WTC11 (cell line): ENCODE measurements at regions not wholly inside any gene's neighbourhood (a gene's known extent, or its start where the extent isn't known, plus 50 kb on each side); places are given as distances from the start of the nearest gene placed in this dataset.

Experiments
- ATAC-seq: fragments of 200-7000 bp; cut with Tn5 transposase; 2 replicates; pipeline ENCODE4 v1.10.0; 2021; ENCODE audit warnings: mild to moderate bottlenecking, moderate library complexity
- CTCF ChIA-PET: fragments of 300-600 bp; sonication (Branson Sonifier 250); formaldehyde crosslinking; loops from one replicate; lab custom pipeline; 2021; ENCODE audit warnings: antibody characterized with exemption; lab: Charles Lee
- POLR2A ChIA-PET: fragments of 350-600 bp; sonication (Branson Sonifier 250); formaldehyde crosslinking; loops from one replicate; lab custom pipeline; 2021; ENCODE audit warnings: antibody characterized with exemption; lab: Charles Lee
- DNase-seq: peaks from one replicate; pipeline ENCODE4 v3.0.0; 2021; ENCODE audit warnings: low spot score
- H3K27ac Mint-ChIP-seq: 2 replicates; pipeline ENCODE4 v1.8.0; 2021; ENCODE audit warnings: mixed read lengths
- H3K27me3 Mint-ChIP-seq: 2 replicates; pipeline ENCODE4 v1.8.0; 2021; ENCODE audit warnings: low read depth, mild to moderate bottlenecking, moderate library complexity, mixed read lengths
- H3K36me3 Mint-ChIP-seq: 2 replicates; pipeline ENCODE4 v1.8.0; 2021; ENCODE audit warnings: mixed read lengths
- H3K4me1 Mint-ChIP-seq: 2 replicates; pipeline ENCODE4 v1.8.0; 2022; ENCODE audit warnings: mixed read lengths
- H3K4me3 Mint-ChIP-seq: 2 replicates; pipeline ENCODE4 v1.8.0; 2021; ENCODE audit warnings: mild to moderate bottlenecking, moderate library complexity, mixed read lengths
- H3K9me3 Mint-ChIP-seq: 2 replicates; pipeline ENCODE4 v1.8.0; 2021; ENCODE audit warnings: mixed read lengths
- AFF4 ChIP-seq: sonication (generic); formaldehyde crosslinking; IDR thresholded peaks from 2 replicates; pipeline ENCODE4 v1.8.1; 2023; ENCODE audit warnings: mild to moderate bottlenecking, missing genetic modification reagents, borderline replicate concordance
- CBFB ChIP-seq: sonication (generic); formaldehyde crosslinking; IDR thresholded peaks from 2 replicates; pipeline ENCODE4 v1.8.1; 2022; ENCODE audit warnings: mild to moderate bottlenecking, low read depth, missing genetic modification reagents
- CREM ChIP-seq: sonication (generic); formaldehyde crosslinking; IDR thresholded peaks from 2 replicates; pipeline ENCODE4 v1.8.1; 2022; ENCODE audit warnings: mild to moderate bottlenecking, missing genetic modification reagents, moderate library complexity
- E2F5 ChIP-seq: sonication (generic); formaldehyde crosslinking; IDR thresholded peaks from 2 replicates; pipeline ENCODE4 v1.8.1; 2022; ENCODE audit warnings: mild to moderate bottlenecking, moderate library complexity, missing genetic modification reagents
- JUN ChIP-seq: sonication (generic); formaldehyde crosslinking; IDR thresholded peaks from 2 replicates; pipeline ENCODE4 v1.8.0; 2023; ENCODE audit warnings: mild to moderate bottlenecking, missing genetic modification reagents
- MLX ChIP-seq: sonication (generic); formaldehyde crosslinking; IDR thresholded peaks from 2 replicates; pipeline ENCODE4 v1.8.1; 2023; ENCODE audit warnings: mild to moderate bottlenecking, missing genetic modification reagents, moderate library complexity
- NFATC4 ChIP-seq: fragments of 250-450 bp; sonication (Bioruptor Pico); IDR thresholded peaks from 2 replicates; pipeline ENCODE4 v1.9.0; 2021; ENCODE audit warnings: mild to moderate bottlenecking
- NFYB ChIP-seq: sonication (generic); formaldehyde crosslinking; conservative IDR thresholded peaks from 2 replicates; pipeline ENCODE4 v1.8.0; 2022; ENCODE audit warnings: low read depth, missing genetic modification reagents
- PREB ChIP-seq: sonication (generic); formaldehyde crosslinking; IDR thresholded peaks from 2 replicates; pipeline ENCODE4 v1.8.1; 2022; ENCODE audit warnings: mild to moderate bottlenecking, missing genetic modification reagents, moderate library complexity, borderline replicate concordance
- ZBTB43 ChIP-seq: sonication (generic); formaldehyde crosslinking; IDR thresholded peaks from 2 replicates; pipeline ENCODE4 v1.8.1; 2023; ENCODE audit warnings: mild to moderate bottlenecking, missing genetic modification reagents
- ZNF138 ChIP-seq: sonication (generic); formaldehyde crosslinking; conservative IDR thresholded peaks from 2 replicates; pipeline ENCODE4 v1.8.1; 2022; ENCODE audit warnings: mild to moderate bottlenecking, moderate library complexity, missing genetic modification reagents
- ZNF512 ChIP-seq: sonication (generic); formaldehyde crosslinking; IDR thresholded peaks from 2 replicates; pipeline ENCODE4 v1.8.1; 2022; ENCODE audit warnings: missing genetic modification reagents, borderline replicate concordance
- ZNF532 ChIP-seq: fragments of 250-450 bp; sonication (Bioruptor Pico); IDR thresholded peaks from 2 replicates; pipeline ENCODE4 v1.9.0; 2021; ENCODE audit warnings: mild to moderate bottlenecking, borderline replicate concordance
- ZSCAN18 ChIP-seq: fragments of 250-450 bp; sonication (Bioruptor Pico); IDR thresholded peaks from 2 replicates; pipeline ENCODE4 v2.1.2; 2022; ENCODE audit warnings: mild to moderate bottlenecking, moderate library complexity

GRCh38 chr22:19656541-19657251 lies 57.6 kb upstream of the SEPTIN5 start:
- ATAC-seq (no peak), DNase-seq (no peak)
- Mint-ChIP-seq H3K4me3 (no peak overlapping the region), H3K4me1 (peaks cover 22% of the 10 kb centered on the region), H3K27me3 (no peaks in the 10 kb centered on the region; the same call in 1 of the 2 replicates), H3K9me3 (no peaks in the 10 kb centered on the region; the same call in 1 of the 2 replicates), H3K27ac (no peak overlapping the region), H3K36me3 (no peaks in the 10 kb centered on the region)
- TF ChIP-seq CREM (CRISPR knock-in tag) (no peak), ZNF532 (CRISPR knock-in tag) (no peak), ZNF512 (CRISPR knock-in tag) (no peak), CBFB (no peak), NFYB (CRISPR knock-in tag) (no peak), JUN (CRISPR knock-in tag) (no peak), MLX (no peak)
- CTCF ChIA-PET, result no interaction called here
- POLR2A ChIA-PET, result no interaction called here

GRCh38 chr22:19657252-19658056 lies 56.8 kb upstream of the SEPTIN5 start:
- no peak for DNase-seq
- H3K36me3 Mint-ChIP-seq, result no peaks in the 10 kb centered on the region
- ChIA-PET POLR2A (no interaction called here), CTCF (no interaction called here)
- no peak overlapping the region for H3K4me3 Mint-ChIP-seq
- no peak for ATAC-seq
- peaks cover 22% of the 10 kb centered on the region for H3K4me1 Mint-ChIP-seq
- no peaks in the 10 kb centered on the region; the same call in 1 of the 2 replicates for H3K9me3 Mint-ChIP-seq
- no peaks in the 10 kb centered on the region; the same call in 1 of the 2 replicates for H3K27me3 Mint-ChIP-seq
- no peak overlapping the region for H3K27ac Mint-ChIP-seq
- TF ChIP-seq AFF4 (CRISPR knock-in tag) (no peak), ZBTB43 (CRISPR knock-in tag) (no peak), PREB (CRISPR knock-in tag) (no peak), ZSCAN18 (CRISPR knock-in tag) (no peak), ZNF138 (CRISPR knock-in tag) (no peak), E2F5 (CRISPR knock-in tag) (no peak), NFATC4 (CRISPR knock-in tag) (no peak)
